ENCODE measurements at regions not wholly inside any gene's neighbourhood (a gene's known extent, or its start where the extent isn't known, plus 50 kb on each side); places are given as distances from the start of the nearest gene placed in this dataset.

- Mint-ChIP-seq H3K36me3 (ENCODE audit: low read depth, unreplicated experiment) (no peaks in the 10 kb centered on the region), H3K27ac (ENCODE audit: unreplicated experiment) (no peak overlapping the region), H3K27me3 (ENCODE audit: low read depth, unreplicated experiment) (no peaks in the 10 kb centered on the region), H3K4me3 (ENCODE audit: unreplicated experiment) (no peak overlapping the region), H3K9me3 (ENCODE audit: unreplicated experiment) (peaks cover 5% of the 10 kb centered on the region), H3K4me1 (ENCODE audit: low read depth, unreplicated experiment) (peaks cover 7% of the 10 kb centered on the region)
- H3K4me1 ChIP-seq (ENCODE audit: insufficient read depth, low read length), result no peaks in the 10 kb centered on the region
- no peak overlapping the region for H3K9ac ChIP-seq (ENCODE audit: low read length)
- H3K4me2 ChIP-seq (ENCODE audit: low read length), result no peak overlapping the region
- TF ChIP-seq EZH2 (IDR thresholded peaks at IDR 0.05; ENCODE audit: insufficient read depth, low read length) (no peak), CTCF (IDR thresholded peaks at IDR 0.05; ENCODE audit: insufficient read depth, low read depth, low read length) (no peak)
- DNase-seq (ENCODE audit: low read depth), result no peak
- H3K9me3 ChIP-seq (ENCODE audit: insufficient read depth, low read depth, low read length), result no peaks in the 10 kb centered on the region
- no peaks in the 10 kb centered on the region for H3K79me2 ChIP-seq (ENCODE audit: insufficient read depth, low read length)
- no peaks in the 10 kb centered on the region for H3K36me3 ChIP-seq (ENCODE audit: insufficient read depth, low read length)
- FAIRE-seq, result no peak
- H2AFZ ChIP-seq (ENCODE audit: low read depth, low read length), result no peak overlapping the region
- no peak overlapping the region for H3K27ac ChIP-seq (ENCODE audit: low read depth, low read length)
- no peaks in the 10 kb centered on the region for H3K27me3 ChIP-seq (ENCODE audit: insufficient read depth, low read length)
- H4K20me1 ChIP-seq (ENCODE audit: insufficient read depth, low read length), result no peaks in the 10 kb centered on the region
- no peak overlapping the region for H3K4me3 ChIP-seq (ENCODE audit: insufficient read depth, low read depth, low read length)
These were observed 93.9 kb upstream of the STARD4 start for GRCh38 chr5:111606194-111606593.

- Histone ChIP-seq H2AFZ (ENCODE audit: low read depth, low read length) (no peak overlapping the region), H3K27ac (ENCODE audit: low read depth, low read length) (no peak overlapping the region), H3K27me3 (ENCODE audit: insufficient read depth, low read length) (no peaks in the 10 kb centered on the region), H3K9me3 (ENCODE audit: insufficient read depth, low read depth, low read length) (no peaks in the 10 kb centered on the region), H3K4me3 (ENCODE audit: insufficient read depth, low read depth, low read length) (no peak overlapping the region), H3K9ac (ENCODE audit: low read length) (no peak overlapping the region), H3K4me2 (ENCODE audit: low read length) (no peak overlapping the region), H4K20me1 (ENCODE audit: insufficient read depth, low read length) (no peaks in the 10 kb centered on the region), H3K79me2 (ENCODE audit: insufficient read depth, low read length) (no peaks in the 10 kb centered on the region), H3K4me1 (ENCODE audit: insufficient read depth, low read length) (no peaks in the 10 kb centered on the region), H3K36me3 (ENCODE audit: insufficient read depth, low read length) (no peaks in the 10 kb centered on the region)
- Mint-ChIP-seq H3K4me3 (ENCODE audit: unreplicated experiment) (no peak overlapping the region), H3K9me3 (ENCODE audit: unreplicated experiment) (peaks cover 2% of the 10 kb centered on the region), H3K4me1 (ENCODE audit: low read depth, unreplicated experiment) (peaks cover 7% of the 10 kb centered on the region), H3K27ac (ENCODE audit: unreplicated experiment) (no peak overlapping the region), H3K27me3 (ENCODE audit: low read depth, unreplicated experiment) (no peaks in the 10 kb centered on the region), H3K36me3 (ENCODE audit: low read depth, unreplicated experiment) (no peaks in the 10 kb centered on the region)
- no peak for TF ChIP-seq CTCF (IDR thresholded peaks at IDR 0.05; ENCODE audit: insufficient read depth, low read depth, low read length)
- TF ChIP-seq EZH2 (IDR thresholded peaks at IDR 0.05; ENCODE audit: insufficient read depth, low read length), result no peak
- DNase-seq (ENCODE audit: low read depth) (peak; percentile 88), FAIRE-seq (no peak)
These were observed 91.1 kb upstream of the STARD4 start for GRCh38 chr5:111603446-111603827.

- Histone ChIP-seq H3K4me2 (ENCODE audit: low read length) (no peak overlapping the region), H3K4me3 (ENCODE audit: insufficient read depth, low read depth, low read length) (no peak overlapping the region), H3K36me3 (ENCODE audit: insufficient read depth, low read length) (no peaks in the 10 kb centered on the region), H3K79me2 (ENCODE audit: insufficient read depth, low read length) (no peaks in the 10 kb centered on the region), H2AFZ (ENCODE audit: low read depth, low read length) (no peak overlapping the region), H3K4me1 (ENCODE audit: insufficient read depth, low read length) (no peaks in the 10 kb centered on the region), H3K27ac (ENCODE audit: low read depth, low read length) (no peak overlapping the region), H3K9me3 (ENCODE audit: insufficient read depth, low read depth, low read length) (no peaks in the 10 kb centered on the region), H3K9ac (ENCODE audit: low read length) (no peak overlapping the region), H4K20me1 (ENCODE audit: insufficient read depth, low read length) (no peaks in the 10 kb centered on the region), H3K27me3 (ENCODE audit: insufficient read depth, low read length) (no peaks in the 10 kb centered on the region)
- DNase-seq (ENCODE audit: low read depth), result peak; percentile 18
- Mint-ChIP-seq H3K4me1 (ENCODE audit: low read depth, unreplicated experiment) (peaks cover 7% of the 10 kb centered on the region), H3K4me3 (ENCODE audit: unreplicated experiment) (no peak overlapping the region), H3K9me3 (ENCODE audit: unreplicated experiment) (peaks cover 2% of the 10 kb centered on the region), H3K36me3 (ENCODE audit: low read depth, unreplicated experiment) (no peaks in the 10 kb centered on the region), H3K27ac (ENCODE audit: unreplicated experiment) (no peak overlapping the region), H3K27me3 (ENCODE audit: low read depth, unreplicated experiment) (peaks cover 3% of the 10 kb centered on the region)
- TF ChIP-seq EZH2 (IDR thresholded peaks at IDR 0.05; ENCODE audit: insufficient read depth, low read length), result no peak
- no peak for FAIRE-seq
These were observed 90.6 kb upstream of the STARD4 start for GRCh38 chr5:111602817-111603445.
